ENCODE measurements at regions not wholly inside any gene's neighbourhood (a gene's known extent, or its start where the extent isn't known, plus 50 kb on each side); places are given as distances from the start of the nearest gene placed in this dataset.

- TF ChIP-seq FOS (IDR thresholded peaks at IDR 0.05; ENCODE audit: borderline replicate concordance, insufficient read depth, low read length) = peak; percentile 63
- TF ChIP-seq POLR2AphosphoS5 (IDR thresholded peaks at IDR 0.05; ENCODE audit: insufficient read depth, low read depth, low read length) = no peak
- no peak for TF ChIP-seq MAX (IDR thresholded peaks at IDR 0.05; ENCODE audit: insufficient read depth, insufficient read length)
- TF ChIP-seq EZH2 (IDR thresholded peaks at IDR 0.05; ENCODE audit: borderline replicate concordance, low read depth, low read length, severe bottlenecking) = no peak
- no peak for TF ChIP-seq GATA2 (IDR thresholded peaks at IDR 0.05; ENCODE audit: insufficient read depth, insufficient read length, low read depth, low read length)
- no peak for TF ChIP-seq JUN (IDR thresholded peaks at IDR 0.05; ENCODE audit: borderline replicate concordance, insufficient read depth, insufficient read length, low read depth)
- no peak for TF ChIP-seq CTCF (IDR thresholded peaks at IDR 0.05; ENCODE audit: extremely low read depth in 1 of 2, insufficient read depth in 1 of 2, low read depth in 1 of 2, low read length in 2 of 2)
- no peak for TF ChIP-seq POLR2A (IDR thresholded peaks at IDR 0.05; ENCODE audit: low read depth, low read length)
- Histone ChIP-seq H3K27ac (ENCODE audit: insufficient read depth, low read depth, low read length) (no peak overlapping the region), H3K36me3 (ENCODE audit: control insufficient read depth in 2 of 2, extremely low read depth in 1 of 2, insufficient read depth in 2 of 2, low read length in 2 of 2) (no peaks in the 10 kb centered on the region), H3K4me3 (replicated peaks in 1 of 3; ENCODE audit: insufficient read depth in 1 of 3, low read depth in 1 of 3, low read length in 3 of 3) (no peak overlapping the region), H2AFZ (ENCODE audit: low read depth, low read length) (no peak overlapping the region), H3K9me1 (replicated peaks; ENCODE audit: control insufficient read depth, extremely low read depth, insufficient read depth, low read length) (no peaks in the 10 kb centered on the region), H3K79me2 (ENCODE audit: control insufficient read depth, insufficient read depth, low read length) (no peaks in the 10 kb centered on the region), H3K27me3 (ENCODE audit: control insufficient read depth in 2 of 2, insufficient read depth in 2 of 2, low read length in 2 of 2) (no peaks in the 10 kb centered on the region), H3K4me1 (ENCODE audit: control insufficient read depth, extremely low read depth, insufficient read depth, low read length) (peaks cover 23% of the 10 kb centered on the region), H4K20me1 (replicated peaks; ENCODE audit: control insufficient read depth, extremely low read depth, insufficient read depth, low read length) (no peaks in the 10 kb centered on the region), H3K9ac (replicated peaks; ENCODE audit: extremely low read depth, insufficient read depth, low read length) (no peak overlapping the region), H3K4me2 (ENCODE audit: insufficient read depth, low read length) (no peak overlapping the region), H3K9me3 (replicated peaks; ENCODE audit: control insufficient read depth, insufficient read depth, low read length) (no peaks in the 10 kb centered on the region)
- no peak for DNase-seq (ENCODE audit: low read depth, low spot score)
- dilution Hi-C loops (cut with MboI; ENCODE audit: extremely low pct_ligation_motif_present, low sequenced_read_pairs) (no loop called here), intact Hi-C loops (cut with micrococcal nuclease) (no loop called here)
- no TSS peak for BruUV-seq (replicated peaks)
- no peak for FAIRE-seq
- CTCF ChIA-PET = no interaction called here
- POLR2A ChIA-PET = no interaction called here
Observed at GRCh38 chr15:39239562-39239961, 341.3 kb upstream of the THBS1 start.

Measured in endothelial cell of umbilical vein (primary cell).